Mammary epithelial cell (primary cell): ENCODE measurements at regions not wholly inside any gene's neighbourhood (a gene's known extent, or its start where the extent isn't known, plus 50 kb on each side); places are given as distances from the start of the nearest gene placed in this dataset.

Source experiments
- CTCF ChIP-seq, 2 donors: IDR thresholded peaks in 1 of 2; conservative IDR thresholded peaks in 1 of 2; 2 replicates each; pipeline ENCODE4 v1.5.1; 2011 to 2012; ENCODE audit warnings: inconsistent platforms in 2 of 2, low read length in 2 of 2, mild to moderate bottlenecking in 2 of 2, control low read depth in 1 of 2, low read depth in 1 of 2; ENCODE audit not compliant: insufficient read depth in 1 of 2; ENCODE audit errors: extremely low read depth in 1 of 2
- EZH2 ChIP-seq: IDR thresholded peaks from 2 replicates; pipeline ENCODE4 v1.6.1; 2012; ENCODE audit warnings: low read length, inconsistent platforms, borderline replicate concordance

DNA sequence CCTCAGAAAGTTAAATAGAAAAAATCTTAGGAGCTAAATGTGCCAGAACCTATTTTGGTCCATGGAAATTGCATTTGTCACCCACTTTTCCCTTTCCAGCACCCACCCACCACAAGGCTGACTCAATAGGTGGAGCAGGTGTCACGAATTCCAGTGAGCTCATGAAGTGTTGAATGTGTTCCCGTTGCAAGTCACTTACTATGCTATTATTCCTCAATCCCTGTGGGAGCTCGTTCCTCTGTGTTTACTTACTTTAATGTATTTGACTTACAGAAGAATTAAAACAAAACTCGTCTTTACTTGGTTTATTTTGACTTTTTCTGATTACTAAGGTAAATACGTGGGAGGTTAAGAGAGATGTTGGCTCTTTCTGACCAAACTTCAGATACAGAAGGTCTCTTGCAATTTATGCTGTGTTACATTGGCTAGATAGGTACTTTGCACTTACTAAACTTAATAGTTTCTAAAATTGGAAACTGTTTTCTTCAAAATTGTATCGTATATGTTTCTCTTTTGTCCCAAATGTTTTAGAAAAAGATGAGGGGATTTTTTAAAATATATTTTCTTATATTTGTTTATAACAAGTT, 269.4 kb upstream of the NOVA1 start:
- TF ChIP-seq CTCF (conservative IDR thresholded peaks at IDR 0.05 in 1 of 2, IDR thresholded peaks at IDR 0.05 in 1 of 2; ENCODE audit: extremely low read depth in 1 of 2, insufficient read depth in 1 of 2, low read depth in 1 of 2, low read length in 2 of 2) (no peak), EZH2 (no peak)
